ENCODE measurements at regions not wholly inside any gene's neighbourhood (a gene's known extent, or its start where the extent isn't known, plus 50 kb on each side); places are given as distances from the start of the nearest gene placed in this dataset.

- TF ChIP-seq POLR2A (IDR thresholded peaks at IDR 0.05; ENCODE audit: low read depth, low read length) = no peak
- no peak for TF ChIP-seq TAF1 (IDR thresholded peaks at IDR 0.05; ENCODE audit: low read depth, low read length)
- no peak for TF ChIP-seq POLR2AphosphoS5 (IDR thresholded peaks at IDR 0.05; ENCODE audit: low read depth, low read length)
- no peak for TF ChIP-seq PAX5 (IDR thresholded peaks at IDR 0.05; ENCODE audit: insufficient read depth, low read length, severe bottlenecking)
- no peak for TF ChIP-seq SPI1 (IDR thresholded peaks at IDR 0.05; ENCODE audit: low read depth, low read length)
- TF ChIP-seq POU2F2 (IDR thresholded peaks at IDR 0.05; ENCODE audit: low read depth, low read length) = no peak
Measured at GRCh38 chrX:6614506-6614905, 79.6 kb upstream of the VCX3A start.

All from GM12891 (cell line).